Testis (tissue), 2 donors: ENCODE measurements at regions not wholly inside any gene's neighbourhood (a gene's known extent, or its start where the extent isn't known, plus 50 kb on each side); places are given as distances from the start of the nearest gene placed in this dataset.
A peak's percentile ranks its signal among the peaks of the same experiment; 100 is the strongest.

ENCODE experiments used
- DNase-seq: peaks from one replicate; pipeline ENCODE4 v3.0.0-alpha.2; 2019
- H3K27ac ChIP-seq, 2 donors: fragments of 200-600 bp; sonication (generic); one replicate each; pipeline ENCODE4 v1.5.1; 2019
- H3K27me3 ChIP-seq: fragments of 200-600 bp; sonication (generic); one replicate; pipeline ENCODE4 v1.5.1; 2019
- H3K36me3 ChIP-seq: fragments of 200-600 bp; sonication (generic); one replicate; pipeline ENCODE4 v1.5.1; 2017; ENCODE audit warnings: low read depth; ENCODE audit errors: missing control alignments
- H3K4me1 ChIP-seq: fragments of 200-600 bp; sonication (generic); one replicate; pipeline ENCODE4 v1.5.1; 2019
- H3K4me3 ChIP-seq, 2 donors: fragments of 200-600 bp; sonication (generic); one replicate each; pipeline ENCODE4 v1.5.1; 2017 to 2019
- H3K9me3 ChIP-seq: fragments of 200-600 bp; sonication (generic); one replicate; pipeline ENCODE4 v1.5.1; 2017
- POLR2A ChIP-seq: fragments of 450-650 bp; IDR thresholded peaks from one replicate; pipeline ENCODE4 v1.6.1; 2017; ENCODE audit warnings: antibody characterized with exemption, mild to moderate bottlenecking, moderate library complexity
- WGBS, 2 donors: methylation state at CpG; one replicate each; pipeline ENCODE4 v1.1.5; 2018; 5-methylcytosine and 5-hydroxymethylcytosine counted together
- intact Hi-C: fragments of 100-400 bp; cut with DNase I; formaldehyde crosslinking; loops from one replicate; pipeline ENCODE4 v1.15.1; 2023; ENCODE audit warnings: low total_unique reads
- TF ChIP-seq, protein P1 (sequence below), 3 experiments: fragments of 450-650 bp in 2 of 3; fragments of 200-600 bp in 1 of 3; sonication (generic) in 1 of 3; IDR thresholded peaks; one replicate each; pipeline ENCODE4 v1.5.1; 2016 to 2019; ENCODE audit warnings: antibody characterized with exemption in 3 of 3, mild to moderate bottlenecking in 2 of 3, moderate library complexity in 1 of 3

DNA sequence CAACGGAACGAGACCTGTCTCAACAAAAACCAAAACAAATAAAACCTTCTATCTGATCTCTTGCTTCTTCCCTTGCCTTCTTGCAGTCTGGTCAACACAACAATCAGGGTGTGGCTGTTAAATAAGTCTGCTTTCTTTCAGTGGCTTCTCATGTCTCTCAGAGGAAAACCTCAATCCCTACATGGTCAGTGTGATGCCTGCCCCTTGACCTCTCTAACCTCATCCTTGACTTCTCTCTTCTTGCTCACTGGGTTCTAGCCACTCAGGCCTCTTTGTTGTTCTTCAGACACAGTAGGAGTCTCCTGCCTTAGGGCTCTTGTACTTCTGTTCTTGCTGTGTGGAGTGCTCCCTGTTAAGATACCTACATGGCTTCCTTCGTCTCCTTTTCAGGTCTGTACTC is 220.4 kb downstream of the SDHAF3 start:
- Histone ChIP-seq H3K36me3 (no peaks in the 10 kb centered on the region), H3K27ac (no peak overlapping the region), H3K27me3 (no peaks in the 10 kb centered on the region), H3K9me3 (no peaks in the 10 kb centered on the region), H3K4me3 (peak overlapping the region in 1 of 2 donors; percentile 7), H3K4me1 (peaks cover 2% of the 10 kb centered on the region)
- 79 to 85% methylated on average over 3 of the region's 3 CpGs for WGBS, 2 donors
- TF ChIP-seq, protein P1, sequence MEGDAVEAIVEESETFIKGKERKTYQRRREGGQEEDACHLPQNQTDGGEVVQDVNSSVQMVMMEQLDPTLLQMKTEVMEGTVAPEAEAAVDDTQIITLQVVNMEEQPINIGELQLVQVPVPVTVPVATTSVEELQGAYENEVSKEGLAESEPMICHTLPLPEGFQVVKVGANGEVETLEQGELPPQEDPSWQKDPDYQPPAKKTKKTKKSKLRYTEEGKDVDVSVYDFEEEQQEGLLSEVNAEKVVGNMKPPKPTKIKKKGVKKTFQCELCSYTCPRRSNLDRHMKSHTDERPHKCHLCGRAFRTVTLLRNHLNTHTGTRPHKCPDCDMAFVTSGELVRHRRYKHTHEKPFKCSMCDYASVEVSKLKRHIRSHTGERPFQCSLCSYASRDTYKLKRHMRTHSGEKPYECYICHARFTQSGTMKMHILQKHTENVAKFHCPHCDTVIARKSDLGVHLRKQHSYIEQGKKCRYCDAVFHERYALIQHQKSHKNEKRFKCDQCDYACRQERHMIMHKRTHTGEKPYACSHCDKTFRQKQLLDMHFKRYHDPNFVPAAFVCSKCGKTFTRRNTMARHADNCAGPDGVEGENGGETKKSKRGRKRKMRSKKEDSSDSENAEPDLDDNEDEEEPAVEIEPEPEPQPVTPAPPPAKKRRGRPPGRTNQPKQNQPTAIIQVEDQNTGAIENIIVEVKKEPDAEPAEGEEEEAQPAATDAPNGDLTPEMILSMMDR (IDR thresholded peaks at IDR 0.05), result no peak
- TF ChIP-seq POLR2A, result no peak
- DNase-seq, result no peak
- intact Hi-C loops, result no loop called here

DNA sequence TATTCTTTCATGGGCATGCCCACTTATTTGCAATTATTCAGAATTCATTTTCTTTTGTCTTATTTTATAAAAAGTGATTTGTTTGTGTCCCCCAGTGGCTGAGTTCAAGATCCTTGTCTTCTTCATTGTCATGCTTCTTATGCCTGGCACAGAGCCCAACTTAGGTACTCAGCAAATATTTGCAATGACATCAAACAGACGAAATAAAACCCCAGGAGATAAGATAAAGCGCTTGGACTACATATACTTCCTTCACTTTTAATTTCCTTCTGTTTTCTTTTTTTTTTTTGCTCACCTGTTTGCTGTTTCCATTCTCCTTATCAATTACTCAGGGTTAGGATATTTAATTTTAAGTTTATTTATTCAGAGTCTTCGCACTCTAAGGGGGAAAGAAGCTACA is 225.0 kb downstream of the SDHAF3 start:
- TF ChIP-seq, protein P1 (IDR thresholded peaks at IDR 0.05), result no peak
- TF ChIP-seq POLR2A, result no peak
- DNase-seq, result no peak
- WGBS, 2 donors, result 56 to 58% methylated on average over 3 of the region's 3 CpGs
- H3K4me1 ChIP-seq, result peaks cover 2% of the 10 kb centered on the region
- no peaks in the 10 kb centered on the region for H3K9me3 ChIP-seq
- no peak overlapping the region for H3K4me3 ChIP-seq
- H3K27ac ChIP-seq, result no peak overlapping the region
- intact Hi-C loops, result no loop called here
- H3K36me3 ChIP-seq, result no peaks in the 10 kb centered on the region
- H3K27me3 ChIP-seq, result no peaks in the 10 kb centered on the region

DNA sequence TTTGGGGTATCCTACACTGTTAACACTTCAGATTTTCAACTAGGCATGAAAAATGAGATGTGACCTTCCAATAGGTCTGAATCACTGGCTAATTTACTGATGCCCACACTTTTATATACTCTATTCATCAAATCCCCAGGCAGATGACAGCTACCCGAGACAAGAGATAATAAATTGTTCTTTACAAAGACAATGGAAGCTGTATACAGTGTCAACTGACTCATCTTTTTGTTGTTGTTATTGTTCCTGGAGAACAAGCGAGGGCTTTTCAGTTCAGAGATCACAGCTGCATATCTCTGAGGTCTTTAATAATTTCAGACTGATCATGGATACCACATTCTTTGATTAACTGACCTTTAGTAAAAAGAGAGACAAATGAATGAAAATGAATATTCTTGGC is 228.9 kb downstream of the SDHAF3 start:
- Histone ChIP-seq H3K4me1 (peaks cover 2% of the 10 kb centered on the region), H3K36me3 (no peaks in the 10 kb centered on the region), H3K27ac (no peak overlapping the region), H3K27me3 (no peaks in the 10 kb centered on the region), H3K4me3 (no peak overlapping the region), H3K9me3 (no peaks in the 10 kb centered on the region)
- no peak for DNase-seq
- 58 to 65% methylated on average over 2 of the region's 2 CpGs for WGBS, 2 donors
- TF ChIP-seq, protein P1 (IDR thresholded peaks at IDR 0.05), result no peak
- intact Hi-C loops, result no loop called here

DNA sequence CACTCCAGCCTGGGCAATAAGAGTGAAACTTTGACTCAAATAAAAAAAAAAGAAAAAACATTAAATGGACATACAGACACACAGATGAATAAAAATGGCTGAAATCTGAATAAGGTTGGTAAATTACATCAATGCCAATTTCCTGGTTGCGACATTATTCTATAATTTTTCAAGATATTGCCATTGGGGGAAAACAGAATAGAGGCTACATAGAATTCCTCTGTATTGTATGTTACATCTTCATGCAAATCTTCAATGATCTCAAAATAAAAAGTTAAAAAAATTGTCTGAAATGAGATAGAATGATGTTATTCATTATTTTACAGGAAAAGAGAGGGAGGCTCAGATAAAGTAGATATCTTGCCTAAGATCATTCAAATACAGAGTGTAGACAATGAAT is 234.0 kb downstream of the SDHAF3 start:
- Histone ChIP-seq H3K36me3 (no peaks in the 10 kb centered on the region), H3K9me3 (no peaks in the 10 kb centered on the region), H3K4me3 (no peak overlapping the region), H3K27ac (no peak overlapping the region), H3K4me1 (no peaks in the 10 kb centered on the region), H3K27me3 (no peaks in the 10 kb centered on the region)
- DNase-seq, result no peak
- 88 to 97% methylated on average over 1 of the region's 1 CpG for WGBS, 2 donors
- TF ChIP-seq, protein P1 (IDR thresholded peaks at IDR 0.05), result no peak
- no peak for TF ChIP-seq POLR2A
- intact Hi-C loops, result no loop called here

DNA sequence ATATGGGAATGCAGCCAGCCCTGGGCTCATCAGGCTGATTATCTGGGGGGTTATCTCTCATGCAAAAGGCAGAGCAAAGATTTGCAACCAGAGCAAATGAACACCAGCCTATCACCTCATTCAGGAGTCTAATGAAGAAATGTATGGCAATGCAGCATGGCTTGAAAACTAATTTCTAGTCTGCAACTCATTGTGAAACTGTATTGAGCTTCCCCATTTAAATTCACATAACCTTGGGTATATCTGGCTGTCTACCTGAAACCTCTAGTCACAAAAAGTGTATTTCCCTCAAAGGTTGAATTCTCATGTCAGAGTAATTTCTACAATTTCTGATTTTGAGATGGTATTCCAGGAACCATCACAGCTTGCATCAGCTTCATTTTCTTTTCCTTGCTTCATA is 240.0 kb downstream of the SDHAF3 start:
- Histone ChIP-seq H3K9me3 (no peaks in the 10 kb centered on the region), H3K4me3 (no peak overlapping the region), H3K4me1 (no peaks in the 10 kb centered on the region), H3K27ac (no peak overlapping the region), H3K36me3 (no peaks in the 10 kb centered on the region), H3K27me3 (no peaks in the 10 kb centered on the region)
- DNase-seq, result no peak
- intact Hi-C loops, result no loop called here
- TF ChIP-seq POLR2A, result no peak
- TF ChIP-seq, protein P1 (IDR thresholded peaks at IDR 0.05), result no peak
